ENCODE measurements at regions not wholly inside any gene's neighbourhood (a gene's known extent, or its start where the extent isn't known, plus 50 kb on each side); places are given as distances from the start of the nearest gene placed in this dataset.

- Histone ChIP-seq H3K79me1 (ENCODE audit: low read depth, low read length) (no peaks in the 10 kb centered on the region), H2AK5ac (ENCODE audit: low read depth, low read length) (no peak overlapping the region), H3K27ac (ENCODE audit: low read depth, low read length) (no peak overlapping the region), H2BK5ac (ENCODE audit: low read depth, low read length) (no peak overlapping the region), H3K9ac (replicated peaks in 1 of 4; ENCODE audit: extremely low read depth in 1 of 4, low read depth in 3 of 4, low read length in 3 of 4) (no peak overlapping the region), H2BK12ac (ENCODE audit: low read depth, low read length) (no peak overlapping the region), H2BK15ac (ENCODE audit: low read length) (no peak overlapping the region), H3K4me3 (ENCODE audit: extremely low read depth in 1 of 4, insufficient read depth in 2 of 4, low read depth in 3 of 4, low read length in 4 of 4) (no peak overlapping the region), H2BK120ac (replicated peaks; ENCODE audit: low read depth, low read length) (no peak overlapping the region), H3K36me3 (ENCODE audit: control insufficient read depth in 2 of 4, insufficient read depth in 4 of 4, low read length in 3 of 4) (no peaks in the 10 kb centered on the region), H3K9me3 (ENCODE audit: insufficient read depth in 2 of 2, low read depth in 1 of 2, low read length in 1 of 2) (no peaks in the 10 kb centered on the region), H4K5ac (ENCODE audit: insufficient read length, low read depth, low read length) (no peak overlapping the region), H3K23me2 (ENCODE audit: low read depth, low read length) (no peaks in the 10 kb centered on the region), H4K8ac (ENCODE audit: extremely low read depth, insufficient read depth, low read length) (no peak overlapping the region), H3K4me1 (replicated peaks in 1 of 4; ENCODE audit: control insufficient read depth in 3 of 4, insufficient read depth in 4 of 4, low read length in 3 of 4) (peaks cover 0 to 1% (median 0%) of the 10 kb centered on the region in 4 experiments; a peak in 1 of 7 replicates), H3K14ac (ENCODE audit: insufficient read length) (no peak overlapping the region), H4K20me1 (replicated peaks in 1 of 2; ENCODE audit: control insufficient read depth in 1 of 2, insufficient read depth in 2 of 2, low read length in 2 of 2) (no peaks in the 10 kb centered on the region), H3K27me3 (replicated peaks in 1 of 4; ENCODE audit: control insufficient read depth in 3 of 4, extremely low read depth in 1 of 4, insufficient read depth in 3 of 4, low read length in 3 of 4) (no peaks in the 10 kb centered on the region; a peak in 1 of 7 replicates), H3K4me2 (ENCODE audit: insufficient read depth in 1 of 2, low read depth in 2 of 2, low read length in 2 of 2) (no peak overlapping the region), H2AFZ (ENCODE audit: low read length) (no peak overlapping the region), H3K4ac (replicated peaks; ENCODE audit: insufficient read length, low read depth, low read length) (no peak overlapping the region), H3K23ac (ENCODE audit: insufficient read length) (no peak overlapping the region), H2BK20ac (ENCODE audit: low read length) (no peak overlapping the region), H3K79me2 (ENCODE audit: control insufficient read depth in 1 of 2, insufficient read depth in 2 of 2, low read length in 2 of 2) (no peaks in the 10 kb centered on the region), H4K91ac (replicated peaks; ENCODE audit: insufficient read length, low read length) (no peak overlapping the region), H3K56ac (replicated peaks; ENCODE audit: insufficient read length, low read depth, low read length) (no peak overlapping the region), H3K18ac (ENCODE audit: extremely low read depth, low read length) (no peak overlapping the region)
- POLR2A ChIA-PET (ENCODE audit: partially characterized antibody) = no interaction called here
- 83% methylated on average over 2 of the region's 2 CpGs; no CpG with 5 or more reads in 1 of the 2 experiments for WGBS, 2 experiments (ENCODE audit: extremely low coverage in 1 of 2, insufficient coverage in 1 of 2, insufficient read length in 1 of 2, insufficient replicate concordance in 2 of 2, low coverage in 1 of 2, low lambda C conversion rate in 2 of 2, missing lambda C conversion rate in 1 of 2)
- no peak for FAIRE-seq
- no peak for DNase-seq (ENCODE audit: low read depth in 1 of 2, low spot score in 2 of 2)
- CTCF ChIA-PET (ENCODE audit: partially characterized antibody) = no interaction called here
- TF ChIP-seq JUN (IDR thresholded peaks at IDR 0.05; ENCODE audit: low read depth, low read length) (no peak), CBX5 (IDR thresholded peaks at IDR 0.05; ENCODE audit: low read depth, low read length) (no peak), MAFK (IDR thresholded peaks at IDR 0.05; ENCODE audit: low read depth, low read length) (no peak), GTF2F1 (IDR thresholded peaks at IDR 0.05; ENCODE audit: borderline replicate concordance, low read depth, low read length) (no peak)
Measured at GRCh38 chr2:175732531-175732930, 269.5 kb downstream of the LNPK start.

Measured in H1 (cell line).